DOHH2 (cell line): ENCODE measurements at regions not wholly inside any gene's neighbourhood (a gene's known extent, or its start where the extent isn't known, plus 50 kb on each side); places are given as distances from the start of the nearest gene placed in this dataset.

Source experiments
- H3F3A ChIP-seq: fragments of 200-600 bp; sonication (generic), shearing (Covaris generic); 2 replicates; pipeline ENCODE4 v1.6.0; 2016; ENCODE audit warnings: antibody characterized with exemption, mild to moderate bottlenecking; ENCODE audit not compliant: control insufficient read depth, insufficient read depth
- H3K27ac ChIP-seq: fragments of 200-600 bp; sonication (generic); 2 replicates; pipeline ENCODE4 v1.5.1; 2014; ENCODE audit warnings: low read depth, mild to moderate bottlenecking, low read length, moderate library complexity
- H3K27me3 ChIP-seq: fragments of 200-600 bp; sonication (generic); 2 replicates; pipeline ENCODE4 v1.6.1; 2014; ENCODE audit warnings: mild to moderate bottlenecking, low read length, mixed read lengths; ENCODE audit not compliant: control insufficient read depth
- H3K36me3 ChIP-seq: fragments of 200-600 bp; sonication (generic); 2 replicates; pipeline ENCODE4 v1.6.1; 2014; ENCODE audit warnings: mild to moderate bottlenecking, low read length, moderate library complexity, mixed read lengths; ENCODE audit not compliant: control insufficient read depth
- H3K4me1 ChIP-seq: fragments of 200-600 bp; sonication (generic); 2 replicates; pipeline ENCODE4 v1.6.1; 2014; ENCODE audit warnings: mild to moderate bottlenecking, low read length, mixed read lengths; ENCODE audit not compliant: control insufficient read depth
- H3K4me2 ChIP-seq: fragments of 200-600 bp; sonication (generic); 2 replicates; pipeline ENCODE4 v1.6.0; 2014; ENCODE audit warnings: mild to moderate bottlenecking, low read length, moderate library complexity
- H3K4me3 ChIP-seq: fragments of 200-600 bp; sonication (generic); 2 replicates; pipeline ENCODE4 v1.5.1; 2014; ENCODE audit warnings: mild to moderate bottlenecking, low read length, mixed read lengths
- H3K79me2 ChIP-seq: fragments of 200-600 bp; sonication (generic); 2 replicates; pipeline ENCODE4 v1.6.1; 2014; ENCODE audit warnings: mild to moderate bottlenecking, low read length, mixed read lengths; ENCODE audit not compliant: control insufficient read depth
- H3K9me2 ChIP-seq: fragments of 200-600 bp; sonication (generic); replicated peaks from 2 replicates; pipeline ENCODE4 v1.6.1; 2014; ENCODE audit warnings: mild to moderate bottlenecking, low read length, mixed read lengths; ENCODE audit not compliant: control insufficient read depth
- H3K9me3 ChIP-seq: fragments of 200-600 bp; sonication (generic); 2 replicates; pipeline ENCODE4 v1.6.1; 2014; ENCODE audit warnings: antibody characterized with exemption, low read length, mixed read lengths; ENCODE audit not compliant: control insufficient read depth, insufficient read depth
- H4K20me1 ChIP-seq: fragments of 200-600 bp; sonication (generic); 2 replicates; pipeline ENCODE4 v1.6.0; 2014; ENCODE audit warnings: low read depth, mild to moderate bottlenecking, antibody characterized with exemption, low read length, moderate library complexity; ENCODE audit not compliant: control insufficient read depth, insufficient read depth
- EZH2phosphoT487 ChIP-seq: fragments of 200-600 bp; sonication (generic); IDR thresholded peaks from 2 replicates; pipeline ENCODE4 v1.6.1; 2017; ENCODE audit warnings: borderline replicate concordance, mild to moderate bottlenecking, antibody characterized with exemption, low read length, moderate library complexity, mixed read lengths
- TF ChIP-seq, protein P1 (sequence below): fragments of 200-600 bp; sonication (generic); IDR thresholded peaks from one replicate; pipeline ENCODE4 v1.5.1; 2014; ENCODE audit warnings: antibody characterized with exemption, mild to moderate bottlenecking, low read depth, low read length; ENCODE audit not compliant: poor library complexity, severe bottlenecking

DNA sequence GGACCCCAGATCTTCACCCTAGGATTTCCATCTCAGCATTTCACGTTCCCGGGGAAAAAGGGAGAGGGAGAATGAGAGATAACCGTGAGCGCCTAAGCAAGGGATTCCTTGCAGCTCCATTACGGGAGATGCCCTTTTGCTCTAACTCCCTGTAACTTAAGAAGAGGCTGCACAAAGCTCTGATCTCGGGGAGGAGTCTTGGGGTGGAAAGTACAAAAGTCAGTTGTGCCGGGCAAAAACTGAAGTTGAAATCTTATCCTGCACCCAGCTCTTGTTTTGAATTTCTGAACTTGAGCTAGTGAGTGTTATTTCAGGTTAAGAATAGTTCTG lies 256.4 kb upstream of the SOX21 start:
- Histone ChIP-seq H4K20me1 (no peaks in the 10 kb centered on the region), H3K27me3 (peaks cover 16% of the 10 kb centered on the region), H3F3A (no peaks in the 10 kb centered on the region), H3K4me1 (no peaks in the 10 kb centered on the region), H3K79me2 (no peaks in the 10 kb centered on the region), H3K4me2 (no peak overlapping the region), H3K36me3 (no peaks in the 10 kb centered on the region), H3K27ac (no peak overlapping the region), H3K9me2 (no peaks in the 10 kb centered on the region), H3K4me3 (no peak overlapping the region), H3K9me3 (no peaks in the 10 kb centered on the region)
- TF ChIP-seq, protein P1, sequence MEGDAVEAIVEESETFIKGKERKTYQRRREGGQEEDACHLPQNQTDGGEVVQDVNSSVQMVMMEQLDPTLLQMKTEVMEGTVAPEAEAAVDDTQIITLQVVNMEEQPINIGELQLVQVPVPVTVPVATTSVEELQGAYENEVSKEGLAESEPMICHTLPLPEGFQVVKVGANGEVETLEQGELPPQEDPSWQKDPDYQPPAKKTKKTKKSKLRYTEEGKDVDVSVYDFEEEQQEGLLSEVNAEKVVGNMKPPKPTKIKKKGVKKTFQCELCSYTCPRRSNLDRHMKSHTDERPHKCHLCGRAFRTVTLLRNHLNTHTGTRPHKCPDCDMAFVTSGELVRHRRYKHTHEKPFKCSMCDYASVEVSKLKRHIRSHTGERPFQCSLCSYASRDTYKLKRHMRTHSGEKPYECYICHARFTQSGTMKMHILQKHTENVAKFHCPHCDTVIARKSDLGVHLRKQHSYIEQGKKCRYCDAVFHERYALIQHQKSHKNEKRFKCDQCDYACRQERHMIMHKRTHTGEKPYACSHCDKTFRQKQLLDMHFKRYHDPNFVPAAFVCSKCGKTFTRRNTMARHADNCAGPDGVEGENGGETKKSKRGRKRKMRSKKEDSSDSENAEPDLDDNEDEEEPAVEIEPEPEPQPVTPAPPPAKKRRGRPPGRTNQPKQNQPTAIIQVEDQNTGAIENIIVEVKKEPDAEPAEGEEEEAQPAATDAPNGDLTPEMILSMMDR, result no peak
- TF ChIP-seq EZH2phosphoT487, result no peak

DNA sequence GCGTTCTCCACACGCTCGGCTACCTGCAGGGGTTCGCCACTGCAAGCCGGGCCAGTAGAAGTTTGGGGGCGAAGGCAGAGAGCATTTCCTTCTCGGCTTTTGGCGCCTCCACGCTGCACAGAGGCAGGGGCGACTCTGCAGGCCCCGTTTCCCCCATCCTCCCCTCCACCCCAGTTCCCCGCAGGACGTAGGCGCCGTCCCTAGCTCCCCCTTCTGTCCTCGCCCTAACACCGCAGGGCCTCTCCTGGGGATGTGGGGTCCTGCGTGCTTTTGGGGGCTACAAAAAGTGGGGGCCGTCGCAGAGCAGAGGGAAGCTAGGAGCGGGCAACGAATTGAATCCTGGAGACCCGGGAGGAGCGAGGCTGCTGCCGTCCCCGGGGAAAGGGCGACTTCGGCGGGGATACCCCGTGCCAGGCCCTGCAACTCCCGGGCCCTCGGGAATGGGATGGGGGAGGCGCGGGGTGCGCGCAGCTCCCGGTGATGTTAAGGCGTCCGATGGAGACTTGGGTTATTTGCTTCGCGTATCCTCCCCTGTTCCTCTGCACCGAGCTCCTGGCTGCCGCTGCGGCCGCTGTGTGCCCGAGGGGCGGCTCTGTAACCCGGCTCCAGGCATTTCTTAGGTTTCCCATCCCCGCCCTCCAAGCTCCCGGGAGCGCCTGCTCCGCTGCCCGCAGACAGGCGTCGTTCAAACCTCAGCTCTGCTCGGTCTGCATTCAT lies 255.9 kb upstream of the SOX21 start:
- Histone ChIP-seq H3K9me3 (no peaks in the 10 kb centered on the region), H4K20me1 (no peaks in the 10 kb centered on the region), H3K4me1 (no peaks in the 10 kb centered on the region), H3K9me2 (no peaks in the 10 kb centered on the region), H3F3A (no peaks in the 10 kb centered on the region), H3K36me3 (no peaks in the 10 kb centered on the region), H3K4me3 (no peak overlapping the region), H3K79me2 (no peaks in the 10 kb centered on the region), H3K27ac (no peak overlapping the region), H3K27me3 (peaks cover 16% of the 10 kb centered on the region), H3K4me2 (no peak overlapping the region)
- TF ChIP-seq, protein P1, result no peak
- TF ChIP-seq EZH2phosphoT487, result no peak

DNA sequence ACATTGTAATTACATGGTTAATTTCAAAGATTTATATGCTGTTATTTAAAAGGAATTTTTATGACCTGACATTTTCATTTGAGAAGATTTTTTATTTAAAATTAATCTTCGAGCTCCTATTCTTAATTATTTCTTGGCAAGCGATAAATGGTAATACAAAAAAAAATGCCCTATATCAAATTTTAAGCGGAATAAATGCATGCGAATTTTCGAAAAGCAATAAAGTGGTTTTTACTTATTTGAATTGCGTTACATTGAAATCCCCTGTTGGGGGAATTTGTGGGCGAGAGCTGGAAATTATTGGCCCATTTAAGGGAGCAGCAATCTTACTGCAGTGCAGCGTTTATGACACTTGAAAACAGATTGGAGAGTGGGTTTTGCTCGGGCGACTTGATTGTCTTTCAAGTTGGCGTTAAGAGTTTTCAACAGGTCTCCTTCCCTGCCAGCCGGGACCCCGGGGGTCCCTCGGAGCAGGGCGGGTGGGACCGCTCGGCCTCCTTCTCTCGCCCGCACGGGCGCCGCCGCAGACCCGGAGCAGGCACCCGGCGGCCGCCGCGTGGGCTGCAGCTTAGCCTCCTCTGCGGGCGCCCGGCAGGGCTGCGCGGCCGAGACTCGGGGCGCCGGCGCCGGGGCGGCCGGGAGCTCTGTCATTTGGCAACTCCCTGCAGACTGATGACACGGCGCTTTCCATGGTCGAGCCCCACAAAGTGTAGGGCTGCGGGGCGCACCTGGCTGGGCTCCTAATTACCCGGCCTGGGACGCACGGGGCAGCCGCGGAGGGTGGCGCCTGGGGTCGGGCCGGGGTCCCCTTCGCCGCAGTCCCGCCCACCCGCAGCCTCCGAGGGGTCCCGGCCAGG lies 255.1 kb upstream of the SOX21 start:
- H3K9me3 ChIP-seq, result no peaks in the 10 kb centered on the region
- no peaks in the 10 kb centered on the region for H3K9me2 ChIP-seq
- H4K20me1 ChIP-seq, result no peaks in the 10 kb centered on the region
- no peak overlapping the region for H3K4me2 ChIP-seq
- no peaks in the 10 kb centered on the region for H3K4me1 ChIP-seq
- no peaks in the 10 kb centered on the region for H3F3A ChIP-seq
- no peak overlapping the region for H3K27ac ChIP-seq
- TF ChIP-seq EZH2phosphoT487, result no peak
- TF ChIP-seq, protein P1, result no peak
- H3K79me2 ChIP-seq, result no peaks in the 10 kb centered on the region
- no peaks in the 10 kb centered on the region for H3K36me3 ChIP-seq
- no peak overlapping the region for H3K4me3 ChIP-seq
- H3K27me3 ChIP-seq, result peaks cover 16% of the 10 kb centered on the region
